Stimulated activated CD4-positive, alpha-beta T cell treated with anti-CD3 and anti-CD28 coated beads, Interleukin-15, amount 100 ng/mL, for 48 hours (primary cell): ENCODE measurements at regions not wholly inside any gene's neighbourhood (a gene's known extent, or its start where the extent isn't known, plus 50 kb on each side); places are given as distances from the start of the nearest gene placed in this dataset.

ENCODE experiments used
- DNase-seq, 2 donors: peaks; one replicate each; pipeline ENCODE4 v3.0.0-alpha.2; 2020; ENCODE audit warnings: low read depth in 2 of 2

- DNase-seq: no peak
Measured at GRCh38 chr6:150651808-150652470, 52.3 kb downstream of the PLEKHG1 start.

DNA sequence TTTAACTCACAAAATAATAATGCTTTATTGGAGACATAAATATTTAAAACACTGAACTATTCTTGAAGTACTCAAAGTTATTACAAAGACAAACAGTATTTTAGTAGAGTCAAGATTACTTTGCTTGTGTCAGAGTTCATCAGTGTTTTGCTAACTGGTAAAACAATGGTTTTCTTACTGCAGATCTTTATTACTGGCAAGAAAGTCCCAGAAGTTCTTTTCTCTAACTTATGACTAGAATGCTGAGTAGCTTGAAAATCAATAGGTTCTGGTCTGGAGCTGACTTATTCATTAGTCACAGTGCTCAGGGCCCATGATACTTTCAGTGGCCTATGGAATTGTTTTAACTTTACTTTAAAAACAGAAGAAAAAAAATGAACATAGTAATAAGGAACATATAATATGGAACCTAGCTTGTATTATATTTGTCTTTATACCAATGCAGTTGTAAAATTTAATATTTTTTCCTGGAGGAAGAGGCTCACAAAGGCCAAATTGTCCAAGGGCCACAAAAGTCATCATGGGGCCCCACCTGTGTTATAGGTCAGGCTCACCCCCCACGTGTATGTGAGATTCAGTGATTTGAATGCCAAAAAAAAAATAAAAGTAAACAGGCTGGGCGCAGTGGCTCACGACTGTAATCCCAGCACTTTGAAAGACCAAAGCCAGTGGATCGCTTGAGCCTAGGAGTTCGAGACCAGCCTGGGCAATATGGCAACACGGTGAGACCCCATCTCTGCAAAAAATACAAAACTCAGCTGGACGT is 53.3 kb downstream of the PLEKHG1 start:
- DNase-seq: no peak

DNA sequence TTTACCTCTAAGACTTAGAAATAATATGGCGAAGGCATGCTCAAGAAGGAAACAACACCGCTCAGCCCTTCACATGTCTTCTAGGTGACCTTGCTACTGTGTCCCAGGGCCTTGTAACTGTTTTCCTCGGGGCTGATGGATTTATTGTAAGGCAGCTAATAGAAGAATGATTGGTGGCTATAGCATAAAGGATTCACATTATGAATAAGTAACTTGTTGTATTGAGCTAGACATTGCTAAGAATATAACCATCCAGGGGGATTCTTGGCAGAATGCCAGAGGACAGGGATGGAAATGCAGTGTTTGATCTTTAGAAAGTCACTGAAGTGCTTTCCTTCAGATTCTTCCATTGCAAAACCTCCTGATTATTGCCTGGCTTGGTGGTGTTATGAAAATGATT is 54.9 kb downstream of the PLEKHG1 start:
- no peak for DNase-seq

GRCh38 chr6:150656156-150656555 is 56.5 kb downstream of the PLEKHG1 start:
- no peak for DNase-seq

- no peak for DNase-seq
Measured at GRCh38 chr6:150658421-150658820, 58.7 kb downstream of the PLEKHG1 start.

DNA sequence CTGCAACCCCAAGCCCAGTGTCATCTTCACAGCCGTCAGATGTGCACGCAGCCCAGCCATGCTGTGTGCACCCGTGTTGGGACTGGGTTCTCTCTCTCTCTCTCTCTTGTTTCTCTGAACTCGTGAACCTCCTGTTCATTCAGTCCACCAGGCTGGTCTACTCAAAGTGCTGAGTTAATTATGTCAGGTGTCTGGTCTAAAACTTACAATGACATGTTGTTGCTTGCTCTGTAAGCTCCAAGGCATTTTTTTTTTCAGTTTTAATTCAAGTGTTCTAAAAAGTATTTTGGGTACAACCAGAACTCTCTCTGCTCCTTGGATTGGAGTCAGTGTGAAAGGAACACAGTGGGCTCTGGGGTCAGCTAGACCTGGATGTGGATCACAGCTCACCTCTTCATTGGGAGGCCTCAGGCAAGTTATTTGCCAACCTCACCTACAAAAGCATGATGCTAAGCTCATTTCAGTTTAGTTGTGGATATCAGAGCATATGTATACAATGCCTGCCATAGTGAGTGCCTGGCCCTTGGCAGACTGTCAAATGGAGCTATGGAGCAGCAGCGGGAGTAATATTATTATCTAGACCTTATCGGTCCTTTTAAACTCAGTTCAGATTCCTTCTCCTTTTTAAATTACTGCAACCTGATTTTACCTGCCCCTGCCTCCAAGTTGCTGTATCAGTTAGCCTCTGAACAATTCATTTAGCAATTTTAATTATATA is 59.5 kb downstream of the PLEKHG1 start:
- DNase-seq: no peak

DNA sequence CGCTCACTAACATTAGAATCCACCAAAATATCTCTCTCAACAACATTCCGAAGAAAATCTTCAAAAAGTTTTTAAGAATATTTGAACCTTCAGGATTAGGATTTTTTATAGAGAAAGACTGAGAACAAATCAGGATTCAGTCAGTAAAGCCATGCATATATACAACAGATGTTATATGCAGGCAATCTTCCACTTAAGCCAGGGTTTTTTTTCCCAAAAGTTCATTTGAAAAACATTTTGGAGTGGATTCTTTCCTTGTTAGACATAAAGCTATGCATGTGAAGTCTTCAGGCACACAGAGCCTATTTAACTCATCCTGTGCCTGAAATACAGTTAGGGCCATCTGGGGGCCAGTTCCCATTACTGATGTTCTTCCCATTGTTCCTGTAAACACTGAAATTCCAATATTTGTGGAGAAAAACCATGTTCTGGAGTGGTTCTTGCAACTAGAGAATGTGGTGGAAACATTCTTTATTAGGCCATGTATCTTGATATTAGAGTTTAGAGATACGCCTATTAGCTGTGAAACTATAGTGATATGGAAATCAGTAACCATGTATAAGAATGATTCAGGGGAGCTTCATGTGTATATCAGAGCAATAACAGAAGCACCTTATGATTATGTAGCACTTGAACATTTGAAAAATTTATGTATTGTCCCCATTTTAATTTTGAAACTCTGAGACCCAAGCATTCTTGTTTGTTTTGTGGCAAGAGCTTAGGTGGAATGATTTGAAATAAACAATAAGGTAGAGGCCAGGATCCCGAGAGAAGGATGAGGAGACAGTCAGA is 61.7 kb downstream of the PLEKHG1 start:
- no peak for DNase-seq

GRCh38 chr6:150662814-150663213 is 63.1 kb downstream of the PLEKHG1 start:
- DNase-seq: no peak

DNA sequence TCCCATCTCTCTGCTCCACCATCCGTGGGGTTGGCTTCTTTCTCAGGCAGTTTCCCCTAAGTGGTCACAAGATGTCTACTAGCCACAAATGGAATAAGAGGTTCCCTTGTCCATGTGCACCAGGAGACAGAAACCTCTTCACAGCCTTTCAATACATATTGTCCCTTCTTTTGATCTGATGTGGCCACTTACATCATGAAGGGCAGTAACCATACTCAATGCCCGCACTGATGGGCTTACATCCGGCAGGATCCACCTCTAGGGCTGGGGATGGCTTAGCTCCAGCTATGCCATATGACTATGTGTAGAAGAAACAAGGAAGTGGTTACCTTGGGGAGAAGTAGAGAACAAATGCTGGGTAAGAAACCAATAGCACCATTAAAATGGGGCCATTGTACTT is 64.4 kb downstream of the PLEKHG1 start:
- no peak for DNase-seq

GRCh38 chr6:150666071-150666470 is 66.4 kb downstream of the PLEKHG1 start:
- no peak for DNase-seq

DNA sequence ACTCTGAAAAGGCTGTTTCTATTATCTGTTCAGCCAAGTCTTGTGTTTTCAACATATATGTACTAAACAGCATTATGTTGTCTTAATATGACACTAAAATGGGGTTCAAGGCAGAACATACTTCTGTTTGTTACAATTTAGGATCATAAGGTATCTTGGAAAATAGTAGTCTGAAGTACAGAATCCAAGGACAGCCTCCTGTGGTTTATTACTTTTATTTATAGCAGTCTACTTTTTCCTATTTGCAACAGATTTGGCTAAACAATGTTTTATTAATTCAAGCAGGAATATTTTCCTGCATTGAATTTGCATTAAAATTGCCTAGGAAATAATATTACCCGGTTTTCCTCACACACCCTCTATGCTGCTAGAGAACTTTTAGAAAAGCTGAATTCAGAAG is 67.7 kb downstream of the PLEKHG1 start:
- no peak for DNase-seq

- DNase-seq: no peak
Measured at GRCh38 chr6:150667977-150668716, 68.5 kb downstream of the PLEKHG1 start.

GRCh38 chr6:150668900-150669302 is 69.2 kb downstream of the PLEKHG1 start:
- no peak for DNase-seq

GRCh38 chr6:150670311-150670710 is 70.6 kb downstream of the PLEKHG1 start:
- DNase-seq: no peak

- DNase-seq: no peak
Measured at GRCh38 chr6:150672800-150673199, 73.1 kb downstream of the PLEKHG1 start.

GRCh38 chr6:150673720-150674346 is 74.1 kb downstream of the PLEKHG1 start:
- no peak for DNase-seq

GRCh38 chr6:150676344-150676743 is 76.7 kb downstream of the PLEKHG1 start:
- DNase-seq: no peak

DNA sequence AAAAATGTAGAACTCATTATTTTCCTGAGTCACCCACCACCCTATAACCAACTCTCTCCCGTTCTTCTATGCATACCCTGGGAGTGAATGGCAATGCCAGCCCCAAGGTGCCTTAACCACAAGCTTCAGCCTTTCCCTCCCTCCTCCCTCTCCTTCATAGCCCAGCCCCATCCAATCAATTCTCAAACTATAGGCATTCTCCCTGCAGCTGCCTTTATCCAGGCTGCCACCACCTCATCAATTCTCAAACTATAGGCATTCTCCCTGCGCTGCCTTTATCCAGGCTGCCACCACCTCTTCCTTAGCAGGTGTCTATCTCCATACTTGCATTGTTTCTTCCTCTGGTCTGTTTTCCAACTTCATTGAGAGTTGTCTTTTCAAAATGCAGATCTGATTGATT is 77.1 kb downstream of the PLEKHG1 start:
- no peak for DNase-seq

DNA sequence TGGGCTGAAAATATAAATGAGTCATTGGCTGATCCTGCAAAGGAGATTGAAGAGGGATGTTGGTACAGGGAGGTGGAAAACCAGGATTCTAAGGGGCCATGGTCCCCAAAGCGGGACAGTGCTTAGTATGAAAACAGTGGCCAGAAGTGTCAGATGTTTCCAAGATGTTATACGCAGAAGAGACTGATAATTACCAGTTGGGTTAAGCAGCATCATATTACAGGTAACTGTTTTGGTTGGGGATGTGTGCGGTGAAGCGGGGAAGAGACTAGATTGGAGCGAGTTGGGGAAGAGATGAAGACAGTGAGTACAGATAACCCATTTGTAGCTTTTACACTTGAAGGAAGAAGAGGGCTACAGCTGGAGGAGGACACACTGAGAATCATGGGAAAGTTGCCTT is 80.8 kb downstream of the PLEKHG1 start:
- DNase-seq: no peak

DNA sequence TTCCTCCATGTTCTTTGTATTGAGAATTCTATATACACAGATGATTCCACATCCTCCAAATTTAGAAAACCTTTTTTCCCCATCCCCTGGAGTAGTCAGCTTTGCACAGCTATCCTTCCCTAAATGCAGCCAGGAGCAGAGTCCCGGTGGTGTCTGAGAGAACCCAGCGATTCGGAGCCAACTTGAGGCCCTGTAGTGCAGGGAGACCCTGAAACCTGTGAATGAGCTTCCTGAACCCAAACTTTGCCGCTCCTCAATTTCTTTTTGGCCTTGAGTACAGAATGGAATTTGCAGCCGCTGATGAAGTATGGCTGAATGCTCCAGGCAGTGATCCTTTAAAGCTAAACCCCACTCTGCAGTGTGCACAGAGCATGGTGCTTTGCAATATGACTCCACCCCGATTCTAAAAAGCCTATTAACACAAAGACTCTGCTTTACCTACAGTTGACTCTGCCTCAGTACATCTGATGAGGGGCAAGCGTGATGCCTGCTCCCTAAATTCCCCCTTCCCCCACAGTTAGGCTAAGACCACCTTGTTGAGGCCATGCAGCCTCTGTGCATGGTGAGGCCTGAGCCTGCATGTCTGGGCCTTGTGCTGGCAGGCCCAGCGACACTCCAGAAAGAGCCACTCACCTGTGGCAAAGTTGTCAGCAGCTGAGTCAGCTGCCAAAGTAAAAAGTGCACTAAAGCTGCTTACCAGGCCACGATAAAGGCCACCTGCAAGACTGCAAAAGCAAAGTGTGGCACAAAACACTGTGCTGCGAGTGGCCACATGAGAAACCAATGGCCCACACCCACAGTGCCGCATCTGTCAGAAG is 82.1 kb downstream of the PLEKHG1 start:
- DNase-seq: no peak
